Mucosa of descending colon (tissue), 3 donors: ENCODE measurements at regions not wholly inside any gene's neighbourhood (a gene's known extent, or its start where the extent isn't known, plus 50 kb on each side); places are given as distances from the start of the nearest gene placed in this dataset.
A peak's percentile ranks its signal among the peaks of the same experiment; 100 is the strongest.

Source experiments
- ATAC-seq: fragments of 200-7000 bp; cut with Tn5 transposase; one replicate; pipeline ENCODE4 v1.9.1; 2020; ENCODE audit warnings: mild to moderate bottlenecking, moderate library complexity
- DNase-seq, 3 donors: peaks; one replicate each; pipeline ENCODE4 v3.0.0-alpha.2; 2020
- H3K36me3 ChIP-seq: fragments of 200-600 bp; one replicate; pipeline ENCODE4 v1.8.0; 2021; ENCODE audit warnings: low read depth, mild to moderate bottlenecking
- H3K4me1 ChIP-seq: fragments of 200-600 bp; one replicate; pipeline ENCODE4 v1.8.0; 2021; ENCODE audit warnings: low read depth, mild to moderate bottlenecking
- H3K4me3 ChIP-seq: fragments of 200-600 bp; one replicate; pipeline ENCODE4 v1.8.0; 2021; ENCODE audit warnings: mild to moderate bottlenecking
- H3K9me3 ChIP-seq: fragments of 200-600 bp; one replicate; pipeline ENCODE4 v1.8.0; 2021; ENCODE audit warnings: mild to moderate bottlenecking
- CTCF ChIP-seq: fragments of 200-600 bp; IDR thresholded peaks from one replicate; pipeline ENCODE4 v1.8.0; 2022; ENCODE audit warnings: antibody characterized with exemption, mild to moderate bottlenecking
- intact Hi-C, 2 donors: fragments of 100-400 bp; cut with DNase I in 1 of 2; cut with micrococcal nuclease in 1 of 2; formaldehyde crosslinking; loops; one replicate each; pipeline versions ENCODE4 v1.11.0 to v1.11.1; 2022; cut with DNase I, micrococcal nuclease
- donor health status: DM: no; HTN: no; CAD: no; lungs with moderate emphysema.
- donor health status: DM: no; HTN: no; CAD: no.
- donor health status: DM: no; HTN: yes; CAD: no.

GRCh38 chr4:179415037-179415846 is 1973.0 kb upstream of the AGA start:
- no peak for TF ChIP-seq CTCF
- intact Hi-C loops = no loop called here
- Histone ChIP-seq H3K36me3 (no peaks in the 10 kb centered on the region), H3K4me1 (no peaks in the 10 kb centered on the region), H3K9me3 (no peaks in the 10 kb centered on the region), H3K4me3 (no peak overlapping the region)
- DNase-seq = no peak
- ATAC-seq = no peak

GRCh38 chr4:179415847-179416223 is 1973.6 kb upstream of the AGA start:
- no peaks in the 10 kb centered on the region for H3K36me3 ChIP-seq
- no peak for TF ChIP-seq CTCF
- ATAC-seq (no peak), DNase-seq (peak in 1 of 3 donors; percentile 5)
- no peaks in the 10 kb centered on the region for H3K4me1 ChIP-seq
- H3K4me3 ChIP-seq = no peak overlapping the region
- no peaks in the 10 kb centered on the region for H3K9me3 ChIP-seq
- intact Hi-C loops = no loop called here

GRCh38 chr4:179417357-179417756 is 1975.1 kb upstream of the AGA start:
- intact Hi-C loops = no loop called here
- ATAC-seq = no peak
- DNase-seq = no peak

GRCh38 chr4:179437962-179438361 is 1995.7 kb upstream of the AGA start:
- Histone ChIP-seq H3K9me3 (no peaks in the 10 kb centered on the region), H3K36me3 (no peaks in the 10 kb centered on the region), H3K4me3 (no peak overlapping the region), H3K4me1 (no peaks in the 10 kb centered on the region)
- no peak for TF ChIP-seq CTCF
- no peak for ATAC-seq
- DNase-seq = no peak
- intact Hi-C loops = no loop called here

More at GRCh38 chr4:179417357-179417756, 1975.1 kb upstream of the AGA start:
- Histone ChIP-seq H3K4me3 (no peak overlapping the region), H3K4me1 (no peaks in the 10 kb centered on the region), H3K36me3 (no peaks in the 10 kb centered on the region), H3K9me3 (no peaks in the 10 kb centered on the region)
- no peak for TF ChIP-seq CTCF

- TF ChIP-seq CTCF = no peak
- Histone ChIP-seq H3K4me3 (no peak overlapping the region), H3K36me3 (no peaks in the 10 kb centered on the region), H3K4me1 (no peaks in the 10 kb centered on the region), H3K9me3 (no peaks in the 10 kb centered on the region)
- DNase-seq (no peak), ATAC-seq (no peak)
- intact Hi-C loops = no loop called here
These were observed 1999.4 kb upstream of the AGA start for GRCh38 chr4:179441596-179441995.

- intact Hi-C loops = no loop called here
- Histone ChIP-seq H3K4me3 (no peak overlapping the region), H3K4me1 (no peaks in the 10 kb centered on the region), H3K36me3 (no peaks in the 10 kb centered on the region), H3K9me3 (peaks cover 9% of the 10 kb centered on the region)
- ATAC-seq = no peak
- no peak for TF ChIP-seq CTCF
- DNase-seq = no peak
These were observed 2005.1 kb upstream of the AGA start for GRCh38 chr4:179447308-179447707.
